Activated T-cell treated with anti-CD3 and anti-CD28 coated beads for 48 hours (primary cell): ENCODE measurements at regions not wholly inside any gene's neighbourhood (a gene's known extent, or its start where the extent isn't known, plus 50 kb on each side); places are given as distances from the start of the nearest gene placed in this dataset.
"Not testable (repeated sequence)": the region's sequence is repeated elsewhere in the genome, so short reads cannot be mapped to it uniquely, and the experiment has no call there.

Experiments
- DNase-seq: peaks from one replicate; pipeline ENCODE4 v3.0.0-alpha.2; 2020; ENCODE audit warnings: low read depth

DNA sequence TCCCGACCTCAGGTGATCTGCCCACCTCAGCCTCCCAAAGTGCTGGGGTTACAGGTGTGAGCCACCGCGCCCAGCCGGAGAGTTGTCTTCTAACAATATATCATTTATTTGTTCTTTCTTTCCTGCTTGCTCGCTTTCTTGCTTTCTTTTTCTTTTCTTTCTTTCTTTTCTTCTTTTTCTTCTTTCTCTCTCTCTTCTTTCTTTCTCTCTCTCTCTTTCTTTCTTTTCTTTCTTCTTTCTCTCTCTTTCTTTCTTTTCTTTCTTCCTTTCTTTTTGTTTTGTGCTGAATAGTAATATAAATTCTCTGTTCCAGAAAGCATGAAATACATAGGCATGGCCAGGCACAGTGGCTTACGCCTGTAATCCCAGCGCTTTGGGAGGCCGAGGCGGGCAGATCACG lies 73.5 kb upstream of the ZNF644 start:
- not testable (repeated sequence) for DNase-seq

DNA sequence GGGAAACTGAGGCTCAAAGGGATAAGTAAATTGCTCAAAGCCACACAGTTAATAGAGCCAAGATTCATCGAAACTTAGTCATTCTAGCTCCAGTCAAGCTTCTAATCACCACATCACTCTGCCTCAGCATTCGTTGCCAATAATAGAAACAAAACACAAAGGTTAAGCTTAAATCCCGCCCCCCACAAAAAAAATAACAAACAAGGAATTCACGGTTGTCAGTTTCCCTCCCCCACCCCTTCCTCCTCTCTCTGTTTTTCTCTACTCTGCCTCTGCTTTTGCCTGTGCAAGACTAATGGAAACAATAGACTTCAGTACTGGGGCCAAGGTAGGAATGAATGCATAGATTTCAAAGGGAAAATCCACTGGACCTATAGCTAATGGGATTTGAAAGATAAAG lies 70.7 kb upstream of the ZNF644 start:
- no peak for DNase-seq

DNA sequence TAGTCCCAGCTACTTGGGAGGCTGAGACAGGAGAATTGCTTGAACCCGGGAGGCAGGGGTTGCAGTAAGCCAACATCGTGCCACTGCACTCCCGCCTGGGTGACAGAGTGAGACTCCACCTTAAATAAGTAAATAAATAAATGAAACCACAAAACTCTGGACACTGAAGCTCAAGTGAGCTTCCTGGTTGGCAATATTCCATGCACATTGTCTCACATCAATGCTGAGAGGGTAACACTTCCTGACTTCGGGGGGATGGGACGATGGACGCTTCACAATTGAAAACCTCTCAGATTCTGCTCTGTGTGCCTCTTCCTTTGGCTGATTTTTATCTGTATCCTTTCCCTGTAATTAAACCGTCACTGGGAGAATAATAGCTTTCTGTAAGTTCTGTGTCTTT lies 70.0 kb upstream of the ZNF644 start:
- no peak for DNase-seq

DNA sequence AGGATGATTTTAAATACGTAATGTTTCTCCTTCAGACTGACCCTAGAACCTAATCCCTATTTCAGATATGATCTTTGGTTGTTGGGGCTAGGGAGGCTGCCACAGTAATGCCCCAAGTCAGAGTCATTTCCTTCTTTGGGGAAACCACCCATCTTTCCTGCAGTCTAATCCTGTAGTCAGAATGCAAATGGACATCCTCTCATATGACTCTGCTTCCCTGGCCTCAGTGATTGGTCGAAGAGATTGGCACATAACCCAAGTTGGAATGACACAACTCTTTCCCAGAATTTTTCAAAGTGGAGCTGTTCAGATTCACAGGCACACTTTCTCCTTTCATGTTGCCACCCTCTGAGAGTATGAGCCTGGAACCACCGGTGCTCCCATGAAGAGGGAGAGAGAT lies 58.8 kb upstream of the ZNF644 start:
- no peak for DNase-seq

DNA sequence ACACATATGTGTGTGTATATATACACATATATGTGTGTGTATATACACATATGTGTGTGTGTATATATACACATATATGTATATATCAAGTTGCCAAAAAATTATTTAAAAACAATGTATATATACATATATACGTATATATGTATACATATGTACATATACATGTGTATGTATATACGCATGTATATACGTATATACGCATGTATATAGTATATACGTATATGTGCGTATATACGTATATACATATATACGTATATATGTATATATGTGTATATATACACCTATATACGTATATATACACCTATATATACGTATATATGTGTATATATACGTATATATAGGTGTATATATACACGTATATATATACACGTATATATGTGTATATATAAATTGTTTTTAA lies 57.0 kb upstream of the ZNF644 start:
- no peak for DNase-seq

DNA sequence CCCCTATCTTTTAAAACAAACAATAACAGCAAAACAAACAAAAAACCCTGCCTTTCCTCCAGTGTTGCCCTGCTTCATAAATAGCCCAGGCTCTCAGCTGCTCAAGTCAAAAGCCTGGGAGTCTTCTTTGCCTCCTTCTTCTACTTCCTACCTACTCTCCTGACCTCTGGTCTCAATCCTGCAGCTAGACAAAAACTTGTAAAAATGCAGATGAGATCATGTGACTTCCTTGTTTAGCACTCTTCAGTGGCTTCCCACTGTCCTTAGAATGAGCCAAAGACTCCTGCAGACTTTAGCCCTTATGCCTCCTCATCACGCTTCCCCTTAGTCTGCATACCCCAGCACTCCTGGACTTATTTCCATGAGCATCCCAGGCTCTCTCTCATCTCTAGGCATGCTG lies 55.0 kb upstream of the ZNF644 start:
- DNase-seq, result no peak

DNA sequence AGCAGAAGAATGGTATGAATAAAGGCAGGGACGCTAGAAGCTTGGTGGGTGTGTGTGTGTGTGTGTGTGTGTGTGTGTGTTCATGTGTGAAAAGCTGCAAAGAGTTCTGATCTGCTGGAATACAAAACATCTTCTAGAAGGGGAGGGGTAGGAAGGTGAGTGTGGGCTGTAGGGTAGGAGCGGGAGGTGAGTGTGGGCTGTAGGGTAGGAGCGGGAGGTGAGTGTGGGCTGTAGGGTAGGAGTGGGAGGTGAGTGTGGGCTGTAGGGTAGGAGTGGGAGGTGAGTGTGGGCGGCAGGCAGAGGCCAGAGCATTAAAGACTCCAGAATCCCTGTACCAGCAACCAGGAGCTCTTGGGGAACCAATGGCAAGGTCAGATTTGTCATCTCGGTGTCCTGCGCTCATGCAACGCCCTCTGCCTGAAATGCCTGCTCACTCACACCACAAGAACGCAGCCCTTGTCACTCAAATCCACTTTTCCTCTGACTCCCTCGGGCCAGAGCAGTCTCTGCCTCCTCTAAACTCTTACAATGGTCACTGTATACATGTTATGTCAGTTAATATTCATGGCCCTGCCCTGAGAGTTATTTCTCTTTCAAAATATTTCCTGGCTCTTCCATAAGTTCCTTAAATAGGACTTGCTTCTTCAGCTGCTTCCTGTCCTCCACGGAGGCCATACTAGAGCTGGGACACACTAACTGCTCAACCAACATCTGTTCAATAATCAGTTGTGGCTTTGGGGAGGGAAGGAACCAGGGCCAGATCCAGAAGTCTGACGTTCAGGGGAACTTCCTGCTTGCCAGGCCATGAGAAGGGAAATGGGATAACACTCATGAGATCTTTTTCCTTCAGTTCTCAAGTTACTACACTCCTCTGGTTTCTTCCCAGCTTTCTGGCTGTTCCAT lies 53.6 kb upstream of the ZNF644 start:
- DNase-seq, result no peak

DNA sequence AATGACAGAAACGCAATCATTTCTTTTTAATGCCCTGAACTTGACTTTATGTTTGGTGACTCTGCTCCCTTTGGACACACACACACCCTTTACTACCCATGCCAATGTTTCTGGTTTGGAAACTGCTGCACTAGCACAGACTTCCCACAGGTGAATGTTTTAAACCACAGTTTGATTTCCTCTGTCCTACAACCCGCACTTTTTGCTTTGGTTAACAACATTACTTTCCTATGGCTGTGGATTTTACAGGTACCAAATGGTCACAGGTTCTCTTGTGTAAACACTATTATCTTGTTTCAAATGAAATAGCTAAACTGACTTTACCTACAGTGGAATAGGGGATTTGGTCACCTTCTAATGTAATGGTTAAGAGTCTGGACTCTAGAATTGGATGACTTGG lies 51.5 kb upstream of the ZNF644 start:
- DNase-seq, result no peak

DNA sequence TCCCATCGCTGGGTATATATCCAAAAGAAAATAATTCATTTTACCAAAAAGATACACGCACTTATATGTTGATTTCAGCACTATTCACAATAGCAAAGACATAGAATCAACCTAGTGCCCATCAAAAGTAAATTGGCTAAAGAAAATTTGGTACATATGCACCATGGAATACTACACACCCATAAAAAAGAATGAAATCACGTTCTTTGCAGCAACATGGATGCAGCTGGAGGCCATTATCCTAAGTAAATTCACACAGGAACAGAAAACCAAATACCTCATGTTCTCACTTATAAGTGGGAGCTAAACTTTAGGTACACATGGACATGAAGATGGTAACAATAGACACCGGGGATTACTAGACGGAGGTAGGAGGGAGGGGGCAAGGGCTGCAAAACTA lies 50.0 kb upstream of the ZNF644 start:
- DNase-seq, result no peak
